Small intestine (tissue), 7 donors: ENCODE measurements at regions not wholly inside any gene's neighbourhood (a gene's known extent, or its start where the extent isn't known, plus 50 kb on each side); places are given as distances from the start of the nearest gene placed in this dataset.

ENCODE experiments used
- DNase-seq, 2 donors: peaks; one replicate each; pipeline versions ENCODE4 v3.0.0 to v3.0.0-alpha.2; 2013
- FAIRE-seq: peaks from 2 replicates; lab custom pipeline; 2012; peaks lifted over from hg19 to GRCh38; lab: Jason Lieb, UNC
- H3K27ac ChIP-seq, 3 donors: one replicate each; pipeline ENCODE4 v1.5.1; 2013; ENCODE audit warnings: low read length in 2 of 3, mild to moderate bottlenecking in 2 of 3, control low read depth in 1 of 3, inconsistent platforms in 1 of 3, low read depth in 1 of 3, moderate library complexity in 1 of 3
- H3K27me3 ChIP-seq, 3 donors: one replicate each; pipeline ENCODE4 v1.6.1; 2013; ENCODE audit warnings: low read length in 3 of 3, inconsistent platforms in 1 of 3; ENCODE audit not compliant: control insufficient read depth in 3 of 3, insufficient read depth in 3 of 3
- H3K36me3 ChIP-seq, 3 donors: one replicate each; pipeline ENCODE4 v1.6.1; 2013; ENCODE audit warnings: low read length in 3 of 3, inconsistent platforms in 1 of 3, low read depth in 1 of 3, mild to moderate bottlenecking in 1 of 3, moderate library complexity in 1 of 3; ENCODE audit not compliant: control insufficient read depth in 3 of 3, insufficient read depth in 2 of 3
- H3K4me1 ChIP-seq, 3 donors: one replicate each; pipeline ENCODE4 v1.6.1; 2013; ENCODE audit warnings: low read length in 2 of 3, inconsistent platforms in 1 of 3, low read depth in 1 of 3, mild to moderate bottlenecking in 1 of 3, moderate library complexity in 1 of 3; ENCODE audit not compliant: control insufficient read depth in 3 of 3, insufficient read depth in 2 of 3
- H3K4me3 ChIP-seq, 3 donors: one replicate each; pipeline ENCODE4 v1.5.1; 2013; ENCODE audit warnings: low read length in 3 of 3, control low read depth in 1 of 3, inconsistent platforms in 1 of 3, low read depth in 1 of 3, mild to moderate bottlenecking in 1 of 3, moderate library complexity in 1 of 3
- H3K9me3 ChIP-seq, 2 donors: one replicate each; pipeline ENCODE4 v1.6.1; 2013; ENCODE audit warnings: low read depth in 1 of 2, low read length in 1 of 2; ENCODE audit not compliant: control insufficient read depth in 2 of 2, insufficient read depth in 1 of 2
- WGBS, 3 donors: extraction: QIAGEN DNeasy Blood & Tissue Kit; methylation state at CpG; one replicate each; pipeline ENCODE4 v1.1.7; 2013; 5-methylcytosine and 5-hydroxymethylcytosine counted together
- donor health status: healthy with polysubstance abuse.
- donor health status: control.
- donor health status: control.
- donor health status: Bipolar disorder and iron deficiency.
- donor health status: healthy.

DNA sequence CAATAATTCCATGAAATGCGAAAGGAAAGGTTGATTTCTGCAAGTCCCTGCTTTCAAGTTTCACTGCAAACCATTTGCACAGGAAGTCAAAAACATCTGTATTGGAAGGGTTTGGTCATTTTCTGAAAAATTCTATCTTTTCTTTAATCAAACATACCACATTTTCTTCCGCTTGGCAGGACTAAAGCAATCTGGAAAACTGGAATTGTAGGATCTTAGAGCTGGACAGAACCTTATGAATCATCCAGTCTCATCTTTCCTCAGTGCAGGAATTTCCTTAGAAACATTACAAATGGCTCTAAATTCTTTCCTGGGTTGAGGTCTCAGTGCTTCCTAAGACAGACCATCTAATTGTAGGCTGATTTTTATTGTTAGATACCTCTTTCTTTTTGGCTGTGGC lies 111.5 kb upstream of the ELAC2 start:
- Histone ChIP-seq H3K36me3 (no peaks in the 10 kb centered on the region), H3K4me3 (no peak overlapping the region), H3K27me3 (no peaks in the 10 kb centered on the region), H3K27ac (no peak overlapping the region), H3K4me1 (no peaks in the 10 kb centered on the region), H3K9me3 (no peaks in the 10 kb centered on the region)
- FAIRE-seq (no peak), DNase-seq (no peak)
- 84 to 90% (median 85%) methylated on average over 2 of the region's 2 CpGs for WGBS, 3 donors

GRCh38 chr17:13128676-13129075 lies 110.8 kb upstream of the ELAC2 start:
- Histone ChIP-seq H3K4me1 (no peaks in the 10 kb centered on the region), H3K27ac (no peak overlapping the region), H3K27me3 (no peaks in the 10 kb centered on the region), H3K4me3 (no peak overlapping the region), H3K36me3 (no peaks in the 10 kb centered on the region), H3K9me3 (no peaks in the 10 kb centered on the region)
- 62 to 84% (median 66%) methylated on average over 1 of the region's 1 CpG for WGBS, 3 donors
- DNase-seq, result no peak
- no peak for FAIRE-seq

DNA sequence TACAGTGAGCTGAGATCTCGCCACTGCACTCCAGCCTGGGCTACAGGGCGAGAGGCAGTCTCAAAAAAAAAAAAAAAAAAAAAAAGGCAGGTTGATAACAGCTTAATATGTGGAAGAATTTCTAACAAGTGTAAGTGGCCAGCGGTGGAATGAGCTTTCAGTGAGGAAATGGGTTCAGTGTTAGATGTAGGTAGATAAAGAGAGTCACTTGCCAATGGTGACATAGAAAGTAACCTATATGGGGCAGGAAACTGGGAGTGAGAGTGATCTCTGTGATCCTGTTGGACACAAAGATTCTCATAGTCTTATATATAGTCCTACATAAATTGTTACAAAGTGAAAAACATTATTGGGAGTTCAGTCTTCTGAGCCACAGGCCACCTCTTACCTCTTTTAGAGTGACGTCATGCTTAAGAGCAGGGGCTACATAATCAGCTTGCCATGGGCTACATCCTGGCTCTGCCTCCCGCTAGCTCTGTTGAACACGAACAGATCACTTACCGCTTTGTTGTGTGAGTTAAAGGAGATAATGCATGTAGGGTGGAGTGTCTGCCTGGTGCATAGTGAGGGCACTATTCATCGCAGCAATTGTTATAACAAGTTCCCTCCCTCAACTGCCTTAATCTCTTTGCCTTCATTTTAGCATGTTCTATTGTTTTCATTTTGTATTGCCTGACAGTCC lies 110.2 kb upstream of the ELAC2 start:
- no peaks in the 10 kb centered on the region for H3K36me3 ChIP-seq
- no peaks in the 10 kb centered on the region for H3K27me3 ChIP-seq
- WGBS, 3 donors, result 84 to 87% (median 86%) methylated on average over 8 of the region's 8 CpGs
- no peaks in the 10 kb centered on the region for H3K9me3 ChIP-seq
- DNase-seq (no peak), FAIRE-seq (no peak)
- H3K4me3 ChIP-seq, result no peak overlapping the region
- H3K4me1 ChIP-seq, result no peaks in the 10 kb centered on the region
- H3K27ac ChIP-seq, result no peak overlapping the region

DNA sequence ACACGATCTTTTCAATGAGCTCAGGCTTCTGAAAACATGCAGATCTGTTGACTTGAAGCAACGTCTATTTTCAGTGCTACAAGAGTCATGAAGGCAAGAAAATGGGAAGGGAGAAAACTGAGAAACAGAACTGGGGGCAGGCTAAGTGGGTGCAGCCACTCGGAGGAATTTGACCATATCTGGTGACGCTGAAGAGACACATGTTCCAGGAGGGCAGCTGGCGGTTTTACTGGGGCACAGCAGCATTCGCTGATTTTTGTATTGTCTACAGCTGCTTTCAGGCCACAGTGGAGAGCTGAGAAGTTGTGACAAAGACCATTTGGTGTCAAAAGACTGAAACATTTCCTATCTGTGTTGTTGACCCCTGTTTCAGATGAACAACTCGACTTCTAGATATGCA lies 103.0 kb upstream of the ELAC2 start:
- no peak for FAIRE-seq

DNA sequence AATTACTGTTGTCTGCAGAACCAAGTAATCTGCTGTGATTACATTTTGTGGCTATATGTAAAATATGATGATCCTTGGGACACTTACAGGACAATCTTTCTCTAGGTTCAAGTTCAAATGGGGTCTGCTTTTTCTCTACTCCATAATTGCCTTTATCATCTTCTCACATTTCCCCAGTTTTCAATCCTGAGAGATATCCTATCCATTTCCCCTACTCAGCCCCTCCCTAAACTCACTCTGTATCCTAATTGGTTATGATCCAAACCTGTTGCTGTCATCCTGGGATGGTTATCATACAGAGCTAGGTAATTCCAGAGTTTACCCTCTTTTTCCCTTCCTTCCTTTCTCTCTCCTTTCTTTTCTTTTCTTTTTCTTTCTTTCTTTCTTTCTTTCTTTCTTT lies 100.5 kb upstream of the ELAC2 start:
- no peaks in the 10 kb centered on the region for H3K9me3 ChIP-seq
- no peaks in the 10 kb centered on the region for H3K4me1 ChIP-seq
- H3K36me3 ChIP-seq, result no peaks in the 10 kb centered on the region
- H3K27ac ChIP-seq, result no peak overlapping the region
- no peak overlapping the region for H3K4me3 ChIP-seq
- DNase-seq (no peak), FAIRE-seq (no peak)
- H3K27me3 ChIP-seq, result no peaks in the 10 kb centered on the region

More for the DNA sequence above, 103.0 kb upstream of the ELAC2 start:
- Histone ChIP-seq H3K27ac (no peak overlapping the region), H3K4me3 (no peak overlapping the region), H3K27me3 (no peaks in the 10 kb centered on the region), H3K9me3 (no peaks in the 10 kb centered on the region), H3K36me3 (no peaks in the 10 kb centered on the region), H3K4me1 (no peaks in the 10 kb centered on the region)
- 60 to 66% (median 62%) methylated on average over 7 of the region's 7 CpGs for WGBS, 3 donors
- DNase-seq, result no peak

GRCh38 chr17:13117616-13118015 lies 99.8 kb upstream of the ELAC2 start:
- Histone ChIP-seq H3K4me1 (no peaks in the 10 kb centered on the region), H3K4me3 (no peak overlapping the region), H3K27me3 (no peaks in the 10 kb centered on the region), H3K27ac (no peak overlapping the region), H3K36me3 (no peaks in the 10 kb centered on the region), H3K9me3 (no peaks in the 10 kb centered on the region)
- FAIRE-seq (no peak), DNase-seq (no peak)

DNA sequence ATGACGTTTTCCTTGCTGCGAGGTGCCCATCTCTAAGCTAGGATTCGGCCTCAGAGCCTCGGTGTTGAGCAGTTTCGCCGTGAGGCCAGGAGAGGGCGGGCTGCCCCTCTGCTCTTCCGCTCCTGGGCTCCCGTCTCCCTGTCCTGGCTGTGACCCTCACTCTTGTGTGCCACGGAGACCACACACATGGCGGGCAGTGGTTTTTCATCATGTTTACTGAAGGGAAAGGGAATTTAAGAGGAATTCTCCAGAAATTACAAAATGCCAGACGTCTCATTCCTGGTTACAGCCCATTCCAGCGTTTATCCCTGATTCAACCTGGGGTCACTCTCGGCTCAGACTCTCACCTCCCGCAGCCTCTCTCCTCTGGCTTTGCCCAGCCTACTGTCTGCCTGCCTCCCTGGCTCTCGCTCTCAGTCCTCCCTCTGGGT lies 96.8 kb upstream of the ELAC2 start:
- no peak for FAIRE-seq
- Histone ChIP-seq H3K27me3 (no peaks in the 10 kb centered on the region), H3K27ac (no peak overlapping the region), H3K9me3 (no peaks in the 10 kb centered on the region), H3K4me3 (no peak overlapping the region), H3K36me3 (no peaks in the 10 kb centered on the region), H3K4me1 (no peaks in the 10 kb centered on the region)
- WGBS, 3 donors, result 8 to 17% (median 13%) methylated on average over 16 of the region's 16 CpGs
- DNase-seq, result peak; percentile 18 to 37

DNA sequence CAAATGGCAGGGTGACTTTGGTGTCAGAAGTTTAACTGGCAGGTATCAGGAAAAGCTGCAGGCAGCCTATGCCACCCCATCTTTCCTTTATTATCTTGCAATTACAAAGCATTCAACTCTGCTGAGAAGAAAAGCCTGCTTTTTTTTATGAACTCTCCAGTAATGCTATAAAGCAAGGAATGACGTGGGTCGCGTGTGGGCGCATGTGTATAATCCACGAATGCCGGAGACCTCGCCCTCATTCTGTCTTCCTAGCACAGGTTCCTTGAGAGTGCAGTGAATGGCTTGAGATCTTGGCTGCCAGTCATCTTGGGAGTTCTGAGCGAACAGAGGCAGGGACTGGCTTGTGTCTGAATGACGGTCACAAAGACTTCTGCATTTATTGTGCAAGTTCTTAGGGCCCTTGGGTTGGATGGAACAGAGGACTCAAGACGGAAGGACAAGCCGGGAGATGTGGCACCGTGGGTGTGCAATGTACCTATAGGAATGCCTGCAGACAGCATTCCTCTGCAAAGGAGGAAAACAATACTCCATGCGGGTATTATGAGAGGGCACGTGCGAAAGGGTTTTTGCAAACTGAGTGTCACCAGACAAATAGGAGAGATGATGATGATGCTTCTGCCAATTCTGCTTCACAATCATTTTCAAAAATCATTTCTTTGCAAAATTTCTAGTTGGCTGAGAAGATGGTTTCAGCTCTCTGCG lies 96.1 kb upstream of the ELAC2 start:
- no peak for DNase-seq
- WGBS, 3 donors, result 74 to 80% (median 77%) methylated on average over 16 of the region's 16 CpGs
- no peak for FAIRE-seq

More for the DNA sequence above, 96.1 kb upstream of the ELAC2 start:
- no peak overlapping the region for H3K27ac ChIP-seq
- no peaks in the 10 kb centered on the region for H3K27me3 ChIP-seq
- no peaks in the 10 kb centered on the region for H3K36me3 ChIP-seq
- H3K4me3 ChIP-seq, result no peak overlapping the region
- H3K4me1 ChIP-seq, result no peaks in the 10 kb centered on the region
- H3K9me3 ChIP-seq, result no peaks in the 10 kb centered on the region
